GM19468 (cell line): ENCODE measurements at regions not wholly inside any gene's neighbourhood (a gene's known extent, or its start where the extent isn't known, plus 50 kb on each side); places are given as distances from the start of the nearest gene placed in this dataset.
"Not testable (repeated sequence)": the region's sequence is repeated elsewhere in the genome, so short reads cannot be mapped to it uniquely, and the experiment has no call there.

ENCODE experiments used
- ATAC-seq: cut with Tn5 transposase; IDR thresholded peaks from one replicate; pipeline ENCODE4 v1.9.1; 2021; ENCODE audit warnings: mild to moderate bottlenecking, moderate library complexity, moderate number of reproducible peaks; ENCODE audit not compliant: unreplicated experiment; ENCODE audit errors: extremely low read depth

DNA sequence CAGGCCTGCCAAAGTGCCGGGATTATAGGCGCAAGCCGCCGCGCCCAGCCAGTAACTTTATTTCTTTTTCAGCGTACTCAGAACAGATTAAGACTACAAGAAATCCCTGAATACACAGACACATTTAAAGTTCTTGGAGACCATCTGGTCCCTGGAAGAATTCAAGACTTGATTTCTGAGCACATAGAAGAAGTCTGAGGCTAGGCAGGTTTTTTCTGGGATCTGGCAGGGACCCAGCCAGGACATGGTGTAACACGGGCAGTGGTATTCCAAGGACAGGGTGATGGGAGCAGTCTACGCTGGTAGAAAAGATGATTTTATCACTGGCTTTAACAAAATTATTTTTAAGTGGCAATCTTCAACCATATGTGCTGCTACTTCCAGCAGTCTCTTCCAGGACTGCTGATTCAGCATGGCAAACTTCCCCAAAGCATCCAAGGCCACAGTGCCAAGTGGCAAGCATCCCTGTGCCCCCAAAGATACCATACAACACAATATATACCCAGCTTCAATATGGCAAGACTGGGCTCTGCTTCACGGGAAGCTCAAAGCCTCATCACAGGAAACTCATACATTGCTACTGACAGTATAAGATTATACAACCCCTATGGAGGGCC is 105.2 kb upstream of the OR5AK2 start:
- no peak for ATAC-seq

DNA sequence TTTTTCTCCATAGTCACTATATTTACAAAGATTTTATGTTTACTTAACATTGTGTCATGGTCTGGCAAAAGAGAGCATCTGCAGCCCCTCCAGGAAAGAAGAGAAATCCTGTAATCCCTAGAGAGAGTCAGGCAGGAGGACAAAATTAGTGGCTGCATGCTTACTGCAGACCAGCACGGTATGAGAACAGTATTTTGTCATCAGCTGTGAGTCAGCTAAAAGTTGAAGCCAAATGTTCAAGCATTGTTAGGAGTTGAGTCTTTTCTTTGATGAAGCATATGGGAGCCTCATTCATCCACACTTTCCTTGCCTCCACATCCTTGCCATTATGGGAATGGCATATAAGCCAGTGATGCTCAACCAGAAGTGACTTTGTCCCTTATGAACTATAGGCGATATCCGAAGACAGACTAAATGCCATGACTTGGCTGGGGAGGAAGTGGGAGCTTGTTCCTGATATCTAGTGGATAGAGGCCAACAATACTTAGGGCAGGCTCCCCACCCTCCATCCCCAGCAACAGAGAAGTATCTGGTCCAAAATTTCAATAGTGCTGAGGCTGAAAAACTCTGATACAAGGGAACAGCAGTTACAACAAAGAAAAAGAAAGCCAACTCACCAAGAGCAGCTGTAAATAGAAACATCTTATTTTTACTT is 112.0 kb upstream of the OR5AK2 start:
- ATAC-seq = no peak

DNA sequence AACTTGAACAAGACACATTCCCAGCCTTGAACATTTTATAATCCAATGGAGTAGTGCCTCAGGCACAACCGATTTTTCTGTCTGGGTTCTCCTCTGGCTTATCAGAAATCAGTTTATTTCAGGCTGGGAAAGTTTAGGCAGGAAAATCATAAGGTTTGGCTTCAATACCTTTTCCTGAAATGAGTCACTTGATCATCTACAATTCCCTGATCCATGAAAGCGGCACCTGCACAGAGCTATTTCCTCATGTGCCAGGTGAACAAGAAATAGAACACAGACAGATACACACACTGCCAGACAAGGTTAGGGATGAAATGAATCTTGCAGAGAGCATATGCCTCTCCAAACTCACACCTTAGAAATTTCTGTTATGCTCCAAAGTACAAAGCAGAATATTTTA is 106.7 kb upstream of the OR9G4 start:
- ATAC-seq = no peak

DNA sequence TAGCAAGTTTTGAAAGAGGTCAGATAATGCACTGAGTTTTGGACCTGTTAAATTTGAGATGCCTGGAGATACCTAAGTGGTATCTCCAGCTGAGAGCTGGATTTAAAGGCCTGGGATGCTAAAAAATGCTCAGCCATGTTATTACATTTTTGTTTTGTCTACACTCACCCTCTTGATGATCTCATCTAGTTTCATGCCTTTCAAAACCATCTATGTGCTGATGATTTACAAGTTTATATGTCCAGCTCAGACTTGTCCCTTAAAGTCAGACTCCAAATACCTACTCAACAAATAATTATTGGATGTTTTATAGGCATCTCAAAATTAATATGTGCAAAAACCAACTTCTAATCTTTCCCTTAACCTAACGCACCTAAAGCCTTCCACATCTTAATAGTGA is 103.6 kb upstream of the OR9G4 start:
- no peak for ATAC-seq

DNA sequence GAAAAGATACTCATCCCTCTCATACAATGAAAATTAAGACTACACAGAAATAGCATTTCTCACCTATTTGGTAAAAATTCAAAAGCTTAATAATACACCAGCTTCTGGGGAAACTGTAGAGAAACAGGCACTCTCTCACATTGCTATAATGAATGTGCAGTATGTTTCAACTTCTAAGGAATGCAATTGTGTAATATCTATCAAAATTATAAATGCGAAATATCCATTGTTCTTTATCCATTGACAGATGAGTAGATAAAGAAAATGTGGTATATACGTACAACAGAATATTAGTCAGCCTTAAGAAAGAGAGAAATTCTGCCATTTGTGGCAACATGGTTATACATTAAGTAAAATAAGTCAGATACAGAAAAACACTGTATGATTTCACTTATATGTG is 101.4 kb upstream of the OR9G4 start:
- ATAC-seq = no peak

DNA sequence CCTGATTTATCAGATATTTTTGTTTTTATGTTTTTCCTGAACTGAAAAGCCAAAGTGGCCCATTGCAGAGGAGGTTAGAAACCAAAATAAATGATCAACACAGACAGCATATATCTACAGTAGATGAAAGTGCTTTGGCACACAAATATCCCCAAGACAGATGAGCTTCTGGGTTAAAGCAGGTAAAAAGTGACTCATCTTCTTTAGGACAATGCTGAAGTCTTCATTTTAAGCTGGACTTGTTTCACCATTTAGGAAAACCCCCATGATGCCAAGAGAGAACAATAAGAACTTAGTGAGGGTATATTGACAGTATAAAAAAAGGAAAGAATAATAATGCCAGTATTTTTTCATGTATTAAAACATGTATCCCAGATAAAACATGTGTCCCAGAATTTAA is 100.8 kb upstream of the OR9G4 start:
- ATAC-seq = no peak

DNA sequence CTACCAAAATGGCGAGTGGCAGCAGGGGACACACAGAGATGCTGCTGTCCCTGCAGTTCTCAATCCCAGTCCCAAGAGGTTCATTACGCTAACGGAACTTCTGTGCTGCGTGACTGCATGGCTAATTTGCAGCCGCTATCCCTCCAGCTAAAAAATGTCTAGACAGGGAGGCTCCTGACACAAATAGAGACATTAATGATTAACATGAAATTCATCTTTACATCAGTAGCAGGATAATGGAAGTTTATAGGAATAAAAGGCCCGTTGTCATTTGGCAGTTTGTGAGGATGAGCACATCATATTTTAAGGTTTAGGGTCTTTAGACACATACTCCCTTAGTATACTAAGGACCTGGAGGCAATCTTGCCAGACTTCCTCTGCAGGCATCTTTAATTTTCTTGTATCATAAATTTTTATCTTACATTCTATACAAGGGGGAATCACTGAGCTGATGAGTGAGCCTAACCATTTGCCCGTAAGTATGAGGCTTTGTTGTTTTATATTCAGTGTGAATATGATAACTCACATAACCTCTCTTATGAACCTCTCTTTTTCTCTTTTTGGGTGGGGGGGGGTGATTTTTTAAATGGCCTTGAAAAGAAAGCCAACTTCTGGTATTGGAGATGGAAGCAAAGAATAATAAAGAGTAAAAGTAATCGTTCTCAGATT is 99.8 kb upstream of the OR9G4 start:
- ATAC-seq = no peak

DNA sequence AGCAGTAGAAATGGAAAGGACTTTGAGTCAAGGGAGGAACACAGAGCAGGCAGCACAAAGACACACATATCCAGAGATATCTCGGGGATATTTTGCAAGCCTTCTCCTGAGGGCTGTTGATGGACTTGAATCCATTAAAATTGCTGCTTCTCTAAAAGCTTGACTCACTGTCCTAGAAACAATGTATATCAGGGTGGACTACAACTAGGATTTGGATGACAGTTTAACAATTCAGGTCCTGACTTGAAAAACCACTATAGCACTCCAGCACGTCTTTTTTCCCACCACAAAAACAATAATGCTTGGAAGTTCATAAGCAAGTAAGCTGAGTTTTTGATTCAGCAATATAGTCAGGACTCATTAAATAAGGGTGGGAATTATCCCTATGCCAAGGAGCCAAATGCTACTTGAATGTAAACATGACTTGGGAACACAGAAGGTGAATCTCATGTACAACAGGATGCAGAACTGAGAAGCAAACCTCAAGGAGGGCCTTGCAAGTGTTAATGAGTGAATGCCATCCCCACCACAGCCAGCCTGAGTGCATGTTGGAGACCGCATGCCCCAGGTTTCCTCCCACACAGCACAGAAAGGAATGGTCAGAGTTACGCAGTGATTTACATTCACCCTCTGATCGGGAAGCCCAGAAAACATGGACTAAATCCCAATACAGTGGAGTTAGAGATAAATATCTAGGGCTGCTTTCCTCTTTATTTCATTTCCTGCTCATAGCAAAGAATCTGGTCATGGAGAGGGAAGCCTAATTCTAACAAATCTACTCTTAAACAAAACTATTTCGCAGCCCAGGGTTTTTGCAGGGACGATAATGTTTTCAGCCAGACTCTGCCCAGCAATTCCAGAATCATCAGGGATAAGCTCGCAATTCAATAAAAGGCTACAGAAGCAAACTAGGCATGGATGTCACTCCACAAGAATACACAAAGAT is 98.4 kb upstream of the OR9G4 start:
- ATAC-seq = no peak

DNA sequence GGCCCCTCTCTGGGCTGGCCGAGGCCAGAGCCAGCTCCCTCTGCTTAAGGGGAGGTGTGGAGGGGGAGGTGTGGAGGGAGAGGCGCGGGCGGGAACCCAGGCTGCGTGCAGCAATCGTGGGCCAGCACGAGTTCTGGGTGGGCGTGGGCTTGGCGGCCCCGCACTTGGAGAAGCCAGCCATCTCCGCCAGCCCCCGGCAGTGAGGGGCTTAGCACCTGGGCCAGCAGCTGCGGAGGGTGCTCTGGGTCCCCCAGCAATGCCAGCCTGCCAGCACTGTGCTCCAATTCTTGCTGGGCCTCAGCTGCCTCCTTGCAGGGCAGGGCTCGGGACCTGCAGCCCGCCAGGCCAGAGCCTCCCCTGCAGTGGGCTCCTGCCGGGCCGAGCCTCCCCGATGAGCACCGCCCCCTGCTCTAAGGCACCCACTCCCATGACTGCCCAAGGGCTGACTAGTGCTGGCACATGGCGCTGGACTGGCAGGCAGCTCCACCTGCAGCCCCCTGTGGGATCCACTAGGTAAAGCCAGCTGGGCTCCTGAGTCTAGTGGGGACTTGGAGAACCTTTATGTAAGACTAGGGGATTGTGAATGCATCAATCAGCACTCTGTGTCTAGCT is 96.7 kb upstream of the OR9G4 start:
- no peak for ATAC-seq

DNA sequence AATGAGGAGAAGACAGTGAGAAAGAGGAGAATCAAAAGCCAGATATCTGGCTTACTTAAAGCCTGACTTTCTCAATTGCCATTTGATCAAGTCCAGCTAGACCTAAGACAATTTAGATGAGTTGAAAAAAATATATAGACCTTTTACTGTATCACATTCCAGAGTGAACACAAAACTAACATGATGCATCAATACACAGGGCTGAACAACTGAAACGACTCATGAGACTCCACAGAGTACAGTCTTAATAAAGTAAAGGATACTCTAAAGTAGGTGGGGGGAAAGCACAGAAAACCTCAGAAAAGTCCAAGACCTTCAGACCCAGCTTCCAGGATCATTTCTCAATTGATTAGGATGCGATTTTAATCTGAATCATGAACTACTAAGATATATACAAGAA is 95.3 kb upstream of the OR9G4 start:
- ATAC-seq = no peak

DNA sequence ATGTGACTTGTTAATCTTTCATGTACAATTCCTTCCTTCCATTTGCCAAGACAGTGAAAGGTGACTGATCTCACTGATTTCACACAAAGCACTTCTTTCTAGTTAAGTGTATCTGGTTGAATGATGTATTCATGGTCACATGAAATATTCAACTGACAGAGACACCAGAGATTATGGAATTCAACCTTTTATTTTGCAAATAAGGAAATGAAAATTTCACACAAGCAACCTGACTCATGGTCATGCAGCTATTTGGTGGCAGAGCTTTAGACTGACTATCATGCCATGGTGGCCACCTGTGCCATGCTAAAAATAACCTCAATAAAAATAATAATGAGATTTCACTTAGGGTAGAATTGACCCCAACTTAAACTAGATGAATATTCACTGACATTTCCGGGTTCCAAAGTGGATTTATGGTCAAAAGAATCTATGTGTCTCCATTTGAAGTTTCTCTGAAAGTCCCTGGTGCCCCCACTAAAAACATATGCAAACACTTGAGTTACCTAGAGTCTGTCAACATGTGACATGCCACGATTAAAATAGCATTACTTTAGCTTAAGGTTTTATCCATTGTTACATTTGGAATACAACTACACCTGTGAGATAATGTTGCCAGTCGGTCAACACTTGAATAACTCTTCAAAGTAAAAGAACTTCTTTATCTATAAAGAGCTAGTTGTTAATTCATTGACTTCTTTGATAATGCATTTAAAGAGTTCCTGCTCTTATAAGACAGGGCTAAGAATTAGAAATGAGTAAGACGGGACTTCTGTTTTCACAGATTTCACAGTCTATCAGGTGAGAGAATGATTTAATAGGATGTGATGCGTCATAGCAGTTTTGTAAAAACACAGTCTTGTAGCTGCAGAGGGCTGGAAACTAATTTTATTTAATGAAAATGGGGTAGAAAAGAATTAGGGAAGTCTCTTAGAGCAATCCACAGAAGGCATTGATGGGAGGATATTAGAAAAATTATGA is 94.6 kb upstream of the OR9G4 start:
- ATAC-seq = no peak

DNA sequence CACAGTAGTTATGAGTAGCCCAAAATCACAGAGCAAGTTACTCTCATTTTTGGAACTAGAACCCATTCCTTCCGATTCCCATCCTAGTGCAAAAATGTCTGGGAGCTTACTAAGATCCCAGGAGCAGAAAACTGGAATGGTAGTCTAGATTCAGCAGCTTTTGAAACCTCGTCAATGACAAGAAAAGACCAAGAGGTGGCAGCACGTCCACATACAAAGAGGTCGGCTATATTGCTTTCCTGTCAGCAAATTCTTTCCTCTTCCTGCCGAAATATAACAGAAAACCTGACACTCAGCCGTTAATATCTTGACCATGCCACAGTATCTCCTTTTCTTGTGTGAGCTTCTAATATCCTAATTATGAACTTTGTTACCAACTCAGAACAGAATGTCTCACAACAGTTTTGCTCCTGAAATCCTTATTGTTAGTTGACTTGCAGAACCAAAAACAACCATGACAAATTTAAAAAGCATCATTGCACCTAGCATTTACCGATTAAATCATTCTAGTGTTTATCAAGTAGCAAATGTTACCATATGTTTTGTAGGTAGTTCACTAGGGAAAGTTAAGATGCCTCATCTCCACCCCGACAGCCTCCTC is 92.8 kb upstream of the OR9G4 start:
- ATAC-seq = no peak

DNA sequence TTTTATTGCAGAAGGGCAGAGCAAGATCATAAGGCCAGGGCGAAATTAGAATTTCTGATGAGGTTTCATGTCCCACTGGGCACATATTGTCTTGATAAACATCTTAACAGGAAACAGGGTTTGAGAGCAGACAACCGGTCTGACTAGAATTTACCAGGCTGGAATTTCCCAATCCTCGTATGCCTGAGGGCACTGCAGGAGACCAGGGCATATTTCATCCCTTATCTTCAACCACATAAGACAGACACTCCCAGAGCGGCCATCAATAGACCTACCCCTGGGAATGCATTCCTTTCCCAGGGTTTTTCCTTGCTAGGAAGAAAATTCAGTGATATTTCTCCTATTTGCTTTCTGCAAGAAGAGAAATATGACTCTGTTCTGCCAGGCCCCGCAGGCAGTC is 78.9 kb upstream of the OR9G4 start:
- ATAC-seq = not testable (repeated sequence)

DNA sequence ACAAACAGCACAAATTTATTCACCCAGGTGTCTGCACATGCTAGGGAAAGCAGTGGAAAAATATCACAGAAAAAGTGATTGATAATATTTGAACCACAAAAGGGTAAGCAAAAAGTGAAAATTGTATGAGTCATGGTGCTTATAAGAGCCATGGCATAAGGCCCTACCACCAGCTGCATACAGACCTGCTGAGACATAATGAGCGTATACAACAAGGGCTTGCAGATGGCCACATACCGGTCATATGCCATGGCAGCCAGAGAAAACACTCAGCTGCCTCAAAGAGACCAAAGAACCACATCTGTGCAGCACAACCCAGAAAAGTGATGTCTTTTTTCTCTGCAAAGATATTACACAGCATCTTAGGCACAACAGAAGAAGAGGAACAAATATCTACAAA is 71.4 kb upstream of the OR9G4 start:
- no peak for ATAC-seq

DNA sequence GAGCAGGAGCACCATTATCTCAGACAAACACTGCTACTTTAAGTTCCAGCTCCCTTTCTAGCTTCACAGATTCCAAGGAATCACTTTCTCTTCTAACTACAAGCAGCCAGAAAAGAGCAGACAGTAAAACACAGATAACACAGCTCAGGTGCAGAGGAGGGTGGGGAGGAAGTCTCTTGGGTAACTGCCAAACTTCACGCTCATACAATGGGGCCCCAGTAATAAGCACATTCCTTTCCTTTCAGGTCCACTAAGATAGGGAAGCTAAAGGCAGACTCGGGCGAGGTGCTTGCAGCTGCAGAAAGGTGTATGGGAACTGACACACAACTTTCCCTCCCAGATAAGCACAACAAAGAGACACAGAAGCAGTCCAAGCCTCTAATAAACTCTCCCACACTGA is 69.2 kb upstream of the OR9G4 start:
- ATAC-seq = no peak

DNA sequence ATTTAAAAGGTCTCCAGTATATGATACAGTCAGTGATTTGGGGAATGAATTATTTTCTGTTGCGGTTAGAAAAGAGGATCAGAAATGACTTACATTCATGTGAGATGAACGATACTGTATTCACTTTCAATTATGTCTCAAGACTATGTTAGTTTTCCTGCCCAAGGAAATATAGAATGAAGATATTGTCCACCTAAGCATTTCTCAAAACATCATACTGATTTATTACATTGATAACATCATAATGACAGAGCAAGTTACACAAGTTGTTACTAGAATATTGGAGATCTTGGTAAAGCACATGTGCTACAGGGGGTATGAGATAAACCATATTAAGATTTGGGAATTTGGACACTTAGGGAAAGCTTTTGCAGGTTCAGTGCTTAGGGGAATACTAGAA is 67.8 kb upstream of the OR9G4 start:
- no peak for ATAC-seq

DNA sequence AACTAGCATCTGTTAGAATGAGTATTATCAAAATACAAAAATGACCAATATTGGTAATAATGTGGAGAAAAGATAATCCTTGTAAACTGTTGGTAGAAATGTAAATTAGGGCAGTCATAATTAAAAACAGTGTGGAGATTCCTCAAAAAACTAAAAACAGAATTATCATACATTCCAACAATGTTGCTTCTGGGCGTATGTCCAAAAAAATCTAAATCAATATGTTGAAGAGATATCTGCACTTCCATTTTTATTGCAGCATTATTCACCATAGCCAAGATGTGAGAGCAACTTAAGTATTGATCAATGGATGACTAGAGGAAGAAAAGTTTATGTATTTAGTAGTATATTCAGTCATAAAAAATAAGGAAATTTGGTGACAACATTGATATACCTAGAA is 59.8 kb upstream of the OR9G4 start:
- no peak for ATAC-seq

DNA sequence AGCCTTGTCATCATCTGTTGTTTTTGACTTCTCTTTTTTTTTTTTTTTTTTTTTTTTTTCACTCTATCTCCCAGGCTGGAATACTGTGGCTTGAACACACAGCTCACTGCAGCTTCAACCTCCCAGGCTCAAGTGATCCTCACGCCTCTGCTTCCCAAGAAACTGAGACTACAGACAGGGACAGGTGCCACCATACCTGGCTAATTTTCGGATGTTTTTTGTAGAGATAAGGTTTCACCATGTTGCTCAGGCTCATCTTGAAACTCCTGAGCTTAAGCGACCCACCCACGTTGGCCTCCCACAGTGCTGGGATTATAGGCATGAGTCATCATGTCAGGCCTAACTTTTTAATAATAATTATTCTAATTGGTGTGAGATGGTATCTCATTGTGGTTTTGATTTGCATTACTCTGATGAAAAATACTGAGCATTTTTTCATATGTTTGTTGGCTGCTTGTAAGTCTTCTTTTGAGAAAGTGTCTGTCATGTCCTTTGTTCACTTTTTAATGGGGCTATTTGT is 51.3 kb upstream of the OR9G4 start:
- no peak for ATAC-seq
